ENCODE measurements at regions not wholly inside any gene's neighbourhood (a gene's known extent, or its start where the extent isn't known, plus 50 kb on each side); places are given as distances from the start of the nearest gene placed in this dataset.

GRCh38 chr9:135230386-135230765, 142.9 kb downstream of the OLFM1 start:
- DNase-seq (ENCODE audit: low spot score in 2 of 2) = no peak
- FAIRE-seq = no peak

DNA sequence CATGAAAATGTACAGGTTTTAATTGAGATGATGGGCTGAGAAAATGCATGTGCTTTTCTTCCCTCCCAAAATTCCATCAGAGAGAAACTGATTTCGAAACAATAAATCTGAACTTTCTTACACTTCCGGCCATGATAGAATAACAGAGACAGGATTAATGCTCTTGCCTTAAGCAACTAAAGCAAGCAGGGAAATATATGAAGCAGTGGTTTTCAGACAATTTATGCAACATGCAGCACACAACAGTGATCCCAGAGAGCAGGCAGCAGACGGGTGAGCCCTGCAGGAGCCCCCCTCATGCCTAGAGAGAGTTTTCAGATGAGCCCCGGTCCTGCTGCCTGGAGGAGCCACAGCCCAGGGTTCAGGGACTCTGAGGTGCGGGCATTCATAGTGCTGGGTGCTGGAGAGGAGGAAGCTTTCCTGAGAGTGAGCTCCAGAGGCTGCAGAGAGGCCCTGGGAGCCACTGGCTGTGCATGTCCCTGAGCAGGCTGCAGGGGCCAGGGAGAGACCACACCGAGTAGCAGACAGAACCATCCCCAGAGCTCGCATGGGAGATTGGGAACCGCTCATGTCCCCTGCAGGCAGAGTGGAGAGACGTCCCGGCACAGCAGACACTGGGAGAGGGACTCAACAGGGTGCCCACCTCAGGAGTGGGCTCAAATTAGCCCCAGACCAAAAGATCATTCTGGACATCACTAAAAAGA, 143.5 kb downstream of the OLFM1 start:
- DNase-seq (ENCODE audit: low spot score in 2 of 2) (no peak), FAIRE-seq (no peak)

- FAIRE-seq (no peak), DNase-seq (ENCODE audit: low spot score in 2 of 2) (no peak)
These were observed 151.8 kb downstream of the OLFM1 start for GRCh38 chr9:135239100-135239768.

DNA sequence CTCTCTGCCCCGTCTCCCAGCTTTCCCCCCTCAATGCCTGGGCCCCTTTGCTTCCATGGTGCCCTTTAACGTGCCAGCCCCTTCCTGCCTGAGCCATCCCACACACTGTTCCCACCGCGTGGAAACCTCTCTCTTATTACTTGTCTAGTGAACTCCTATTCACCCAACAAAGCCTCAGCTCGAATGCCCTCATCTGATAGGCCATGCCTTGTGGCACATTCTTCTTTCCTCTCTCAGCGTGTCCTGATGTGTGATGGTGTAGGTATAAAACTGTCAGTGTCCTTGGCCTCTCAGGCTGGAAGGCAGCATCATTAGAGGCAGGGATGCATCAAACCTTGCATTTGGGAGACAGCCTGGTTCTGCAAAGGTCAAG, 152.3 kb downstream of the OLFM1 start:
- FAIRE-seq = no peak
- DNase-seq (ENCODE audit: low spot score in 2 of 2) = no peak

- DNase-seq (ENCODE audit: low spot score in 2 of 2) = no peak
- no peak for FAIRE-seq
These were observed 152.8 kb downstream of the OLFM1 start for GRCh38 chr9:135240222-135240621.

DNA sequence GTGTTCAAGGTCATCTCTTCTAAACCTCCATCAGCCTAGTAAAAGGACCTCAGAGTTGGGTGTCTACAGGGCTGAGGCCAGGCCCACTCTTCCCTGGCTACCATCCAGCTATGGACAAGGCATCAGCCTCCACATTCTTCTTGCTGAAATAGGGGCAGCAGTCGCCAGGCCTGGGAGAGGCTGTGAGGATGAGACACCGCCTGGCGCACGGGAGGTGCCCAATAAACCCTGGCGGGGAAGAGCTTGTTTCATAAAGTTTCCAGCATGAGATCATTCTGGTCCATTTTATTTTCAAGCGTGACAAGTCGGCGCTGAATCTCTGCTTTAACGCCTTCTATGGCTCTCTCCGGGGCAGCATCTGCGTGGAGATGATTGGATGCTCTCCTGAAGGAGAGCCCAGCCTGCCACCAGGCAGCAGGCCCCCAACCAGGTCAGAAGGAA, 153.4 kb downstream of the OLFM1 start:
- DNase-seq (ENCODE audit: low spot score in 2 of 2) = no peak
- FAIRE-seq = no peak

DNA sequence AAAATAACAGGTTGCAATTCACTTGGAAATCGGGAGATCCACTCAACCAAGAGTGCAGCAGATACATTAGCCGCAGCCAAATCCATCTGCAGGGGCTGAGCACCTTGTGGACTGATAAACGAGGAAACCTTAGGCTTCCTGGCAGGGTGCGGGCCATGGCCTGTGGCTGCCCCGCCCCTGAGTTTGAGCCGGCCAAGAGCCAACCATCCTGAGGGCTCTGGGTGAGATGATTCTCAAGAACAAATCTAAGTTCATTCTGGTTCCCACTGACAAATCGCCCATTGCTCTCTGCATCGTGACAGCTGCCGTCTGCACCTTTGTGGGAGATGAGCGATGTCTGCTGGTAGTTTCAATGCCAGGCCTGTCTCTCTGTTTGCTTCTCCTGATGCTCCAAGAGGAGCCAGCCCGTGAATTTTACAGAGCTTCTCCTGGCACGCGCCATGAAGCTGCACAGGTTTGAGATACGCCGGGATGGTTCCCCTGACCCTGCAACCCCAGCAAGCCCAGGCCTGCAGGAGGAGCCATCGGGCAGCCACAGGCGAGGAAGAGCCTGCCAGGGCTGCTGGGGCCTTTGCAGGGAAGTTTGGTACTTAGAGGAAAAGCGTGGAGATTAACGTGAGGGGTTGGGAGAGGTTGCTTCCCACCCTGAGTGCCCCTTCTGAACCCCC, 154.0 kb downstream of the OLFM1 start:
- no peak for DNase-seq (ENCODE audit: low spot score in 2 of 2)
- no peak for FAIRE-seq

DNA sequence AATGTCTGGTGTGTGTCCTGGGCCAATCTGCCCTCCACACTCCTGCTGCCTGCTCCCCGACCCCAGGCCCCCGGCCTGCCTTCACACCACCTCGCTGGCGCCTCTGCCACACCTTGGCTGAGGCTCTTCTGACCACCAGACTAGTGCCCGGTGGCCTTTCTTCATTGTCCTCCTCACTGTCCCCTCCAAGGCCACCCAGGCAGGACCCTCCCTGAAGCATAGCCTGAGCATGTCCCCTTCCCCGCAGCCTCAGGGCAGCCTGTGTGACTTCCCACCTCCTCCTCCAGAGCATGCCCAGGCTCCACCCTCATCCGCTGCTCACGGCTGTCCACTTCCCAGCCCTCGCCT, 154.6 kb downstream of the OLFM1 start:
- DNase-seq (ENCODE audit: low spot score in 2 of 2) (no peak), FAIRE-seq (no peak)

GRCh38 chr9:135242406-135242805, 154.9 kb downstream of the OLFM1 start:
- DNase-seq (ENCODE audit: low spot score in 2 of 2) (no peak), FAIRE-seq (no peak)

- DNase-seq (ENCODE audit: low spot score in 2 of 2) (no peak), FAIRE-seq (no peak)
These were observed 156.0 kb downstream of the OLFM1 start for GRCh38 chr9:135243201-135244190.

DNA sequence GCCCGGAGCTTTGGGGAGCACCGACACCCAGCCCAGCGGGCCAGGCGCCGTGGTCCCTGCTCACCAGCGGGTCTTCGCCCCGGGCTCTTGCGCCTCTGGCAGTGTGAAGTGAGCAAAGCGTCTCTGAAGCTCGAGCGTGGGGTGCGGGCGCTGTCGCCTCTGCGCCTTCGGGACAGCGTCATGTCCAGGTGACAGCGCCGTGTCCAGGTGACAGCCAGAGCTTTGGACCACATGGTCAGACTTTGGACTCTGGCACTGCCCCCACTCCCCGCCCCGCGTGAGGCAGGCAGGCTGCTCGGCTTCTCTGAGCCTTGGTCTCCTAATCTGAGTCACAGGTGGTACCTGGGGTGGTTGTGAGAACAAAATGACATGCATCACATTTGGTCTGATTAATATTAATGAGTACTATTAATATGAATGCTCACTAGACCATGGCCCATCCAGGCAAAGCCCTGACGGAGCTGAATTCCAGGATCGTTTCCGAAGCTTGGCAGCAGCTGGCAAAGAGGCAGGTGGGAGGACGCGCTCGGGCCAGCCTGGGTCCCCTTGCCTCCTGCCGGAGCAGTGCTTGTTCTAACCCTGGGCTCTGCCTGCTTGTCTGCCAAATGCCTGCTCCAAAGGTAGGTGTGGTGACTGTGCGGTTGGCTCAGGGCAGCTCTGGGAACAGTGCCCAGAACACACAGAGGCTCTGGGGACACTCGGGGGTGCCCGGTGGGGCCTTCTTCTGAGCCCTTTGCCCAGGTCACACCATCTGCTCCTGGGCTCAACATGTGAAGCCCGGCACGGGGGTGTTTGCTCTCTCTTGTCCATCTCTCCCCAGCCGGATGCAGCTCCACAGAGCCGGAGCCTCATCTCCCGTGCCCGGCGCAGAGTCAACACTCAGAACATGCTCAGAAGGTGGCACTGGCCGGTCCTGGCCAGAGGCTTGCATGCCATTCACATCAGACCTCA, 157.1 kb downstream of the OLFM1 start:
- FAIRE-seq = no peak

GRCh38 chr9:135245482-135246247, 158.2 kb downstream of the OLFM1 start:
- no peak for DNase-seq (ENCODE audit: low spot score in 2 of 2)
- FAIRE-seq = no peak

More for the DNA sequence above, 157.1 kb downstream of the OLFM1 start:
- DNase-seq (ENCODE audit: low spot score in 2 of 2) = no peak

DNA sequence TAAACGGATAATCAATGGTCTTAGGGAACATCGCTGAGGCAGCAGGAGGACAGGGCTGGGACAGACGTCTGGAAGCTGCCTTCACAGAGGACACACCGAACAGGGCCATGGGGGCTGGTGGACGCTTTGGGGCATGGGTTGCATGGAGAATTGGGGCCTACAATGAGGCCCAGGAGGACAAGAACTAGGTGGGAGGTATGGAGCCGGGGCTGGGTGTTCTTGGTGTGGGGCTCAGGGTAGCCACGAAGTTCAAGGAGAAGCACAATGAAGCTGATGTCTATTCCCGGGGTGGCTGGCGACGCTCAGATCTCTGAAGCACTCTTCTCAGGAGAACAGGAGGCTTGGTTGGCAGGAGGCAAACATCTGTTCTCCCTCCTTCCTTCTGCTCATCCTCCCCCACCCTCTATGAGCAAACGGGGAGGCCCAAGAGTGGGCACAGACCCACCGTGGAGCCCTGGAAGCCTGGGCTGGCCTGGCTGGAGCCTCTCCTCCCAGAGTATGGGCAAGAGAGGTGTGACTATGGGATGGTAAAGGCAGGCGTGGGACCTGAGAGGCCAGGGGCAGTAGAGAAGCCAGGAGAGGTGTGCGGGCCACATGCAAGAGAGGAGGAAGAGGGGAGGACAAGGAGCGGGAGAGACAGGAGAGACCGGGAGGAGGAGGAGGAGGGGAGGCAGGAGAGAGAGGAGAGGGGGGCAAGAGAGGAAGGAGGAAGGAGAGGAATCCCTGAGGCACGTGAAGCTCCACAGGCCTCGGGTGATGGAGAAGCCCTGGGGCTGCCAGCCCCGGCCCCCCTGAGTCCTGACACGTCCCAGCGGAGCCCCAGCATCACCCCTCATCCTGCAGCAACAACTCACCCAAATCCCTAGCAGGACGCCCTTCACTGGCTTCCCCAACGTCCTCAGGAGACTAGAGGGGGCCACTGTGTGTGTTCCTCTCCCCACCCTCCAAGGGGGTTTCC, 159.1 kb downstream of the OLFM1 start:
- FAIRE-seq (no peak), DNase-seq (ENCODE audit: low spot score in 2 of 2) (no peak)

GRCh38 chr9:135247227-135247930, 159.9 kb downstream of the OLFM1 start:
- DNase-seq (ENCODE audit: low spot score in 2 of 2) = no peak
- no peak for FAIRE-seq

DNA sequence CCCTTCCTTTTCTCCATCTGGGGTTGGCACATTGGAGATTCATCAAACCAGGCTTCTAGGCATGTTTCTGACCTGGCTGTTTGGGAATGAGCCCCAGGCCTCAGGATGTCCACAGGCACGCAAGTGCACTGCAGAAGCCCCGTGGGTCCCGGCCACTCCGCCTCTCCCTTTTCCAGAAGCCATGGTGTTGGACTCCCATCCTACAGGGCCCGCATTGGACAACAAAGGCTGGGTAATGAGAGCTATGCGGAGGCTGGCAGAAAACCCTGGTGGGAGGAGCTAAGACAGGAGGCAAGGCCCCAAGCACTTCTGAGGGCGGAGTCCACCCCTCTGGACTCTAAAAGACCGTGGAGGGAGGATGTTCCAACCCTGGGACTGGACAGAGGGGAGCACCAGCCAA, 160.6 kb downstream of the OLFM1 start:
- no peak for FAIRE-seq
- DNase-seq (ENCODE audit: low spot score in 2 of 2) = no peak

- FAIRE-seq = no peak
- DNase-seq (ENCODE audit: low spot score in 2 of 2) = no peak
These were observed 161.3 kb downstream of the OLFM1 start for GRCh38 chr9:135248721-135249120.

- FAIRE-seq = no peak
- DNase-seq (ENCODE audit: low spot score in 2 of 2) = no peak
These were observed 161.7 kb downstream of the OLFM1 start for GRCh38 chr9:135249191-135249590.
